ENCODE measurements at regions not wholly inside any gene's neighbourhood (a gene's known extent, or its start where the extent isn't known, plus 50 kb on each side); places are given as distances from the start of the nearest gene placed in this dataset.

- DNase-seq (ENCODE audit: extremely low spot score, insufficient read length, low read depth) (no peak), FAIRE-seq (no peak)
These were observed 221.2 kb upstream of the MAP3K7 start for GRCh38 chr6:90807791-90808701.

DNA sequence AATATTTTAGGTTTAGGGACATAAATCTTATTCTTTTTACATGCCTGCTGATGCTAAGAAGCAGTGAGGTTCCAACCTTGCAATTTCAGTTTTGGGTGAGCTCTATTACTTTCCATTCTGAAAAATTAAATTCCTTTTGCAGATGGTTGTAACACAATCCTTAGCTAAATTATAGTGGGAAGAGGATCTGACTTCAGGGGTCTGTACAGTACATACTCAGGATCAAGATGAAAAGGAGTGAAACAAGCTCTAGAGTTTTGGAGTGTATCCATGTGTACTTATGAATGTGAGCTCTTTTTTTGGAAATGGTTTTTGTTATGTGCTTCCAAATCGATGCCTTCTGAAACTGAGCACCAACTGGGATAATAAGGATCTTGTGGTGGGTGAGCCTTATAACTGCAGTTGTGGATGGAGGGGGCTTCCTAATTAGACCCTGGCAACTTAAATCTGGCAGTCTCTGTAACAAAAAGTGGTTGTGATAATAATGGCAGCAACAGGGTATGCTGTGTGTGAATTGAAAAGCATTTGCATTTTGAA lies 218.8 kb upstream of the MAP3K7 start:
- no peak for FAIRE-seq
- no peak for DNase-seq (ENCODE audit: extremely low spot score, insufficient read length, low read depth)

GRCh38 chr6:90803956-90804355 lies 217.1 kb upstream of the MAP3K7 start:
- FAIRE-seq (no peak), DNase-seq (ENCODE audit: extremely low spot score, insufficient read length, low read depth) (no peak)

- DNase-seq (ENCODE audit: extremely low spot score, insufficient read length, low read depth) (no peak), FAIRE-seq (no peak)
These were observed 208.2 kb upstream of the MAP3K7 start for GRCh38 chr6:90795078-90795477.

- DNase-seq (ENCODE audit: extremely low spot score, insufficient read length, low read depth) = no peak
- no peak for FAIRE-seq
These were observed 206.9 kb upstream of the MAP3K7 start for GRCh38 chr6:90793771-90794170.

DNA sequence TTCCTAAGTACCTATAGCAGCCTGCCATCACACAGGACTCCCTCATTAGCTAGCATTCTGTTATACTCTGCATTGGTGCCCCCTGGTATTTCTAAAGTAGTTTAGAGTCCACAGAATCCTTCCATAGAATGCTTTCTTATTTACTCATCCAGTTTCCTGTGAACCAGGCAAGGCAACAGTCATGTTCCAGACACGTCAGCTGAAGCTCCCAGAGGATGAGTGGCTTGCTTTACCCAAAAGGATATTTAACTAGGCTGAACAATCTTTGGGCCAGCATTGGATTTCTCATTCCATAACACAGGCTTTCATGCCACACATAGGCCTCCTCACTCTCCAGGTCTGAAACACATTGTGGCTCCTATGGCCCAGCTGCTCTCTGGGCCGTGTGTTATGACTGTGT lies 203.8 kb upstream of the MAP3K7 start:
- FAIRE-seq = no peak
- DNase-seq (ENCODE audit: extremely low spot score, insufficient read length, low read depth) = no peak

DNA sequence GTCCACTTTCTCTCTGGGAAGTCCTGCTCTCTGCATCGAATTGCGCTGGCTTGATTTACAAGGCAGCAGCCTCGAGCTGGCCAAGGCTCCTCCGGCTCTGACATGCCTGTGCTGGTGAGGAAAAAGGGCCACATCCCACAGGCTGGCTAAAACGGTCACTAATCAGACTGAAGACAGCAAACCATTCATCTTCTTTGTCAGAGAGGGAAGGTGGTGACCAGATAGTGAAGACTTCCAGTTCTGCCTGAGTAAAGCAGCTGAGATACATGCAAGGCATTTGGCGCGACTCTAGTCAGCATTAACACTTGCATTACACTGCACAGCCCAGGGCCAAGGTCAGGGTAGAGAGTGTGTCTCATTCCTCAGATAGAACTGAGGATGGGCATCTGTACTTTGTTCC lies 203.2 kb upstream of the MAP3K7 start:
- no peak for FAIRE-seq
- DNase-seq (ENCODE audit: extremely low spot score, insufficient read length, low read depth) = no peak

DNA sequence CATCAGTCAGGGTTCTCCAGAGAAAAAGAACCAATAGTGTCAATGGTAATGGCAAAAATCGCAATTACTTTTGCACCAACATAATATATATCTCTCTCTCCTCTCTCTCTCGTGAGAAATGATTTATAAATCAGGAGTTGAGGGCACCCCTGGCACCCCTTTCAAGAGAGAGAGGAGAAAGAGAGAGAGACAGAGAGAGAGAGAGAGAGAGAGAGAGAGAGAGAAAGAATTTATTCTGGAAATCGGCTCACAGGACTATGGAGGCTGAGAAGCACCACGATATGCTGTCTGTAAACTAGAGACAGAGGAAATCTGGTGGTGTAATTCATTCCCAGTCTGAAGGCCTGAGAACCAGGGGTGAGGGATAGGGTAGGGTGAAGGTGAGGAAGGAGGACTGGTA lies 201.9 kb upstream of the MAP3K7 start:
- no peak for FAIRE-seq
- DNase-seq (ENCODE audit: extremely low spot score, insufficient read length, low read depth) = no peak

GRCh38 chr6:90787446-90787845 lies 200.6 kb upstream of the MAP3K7 start:
- DNase-seq (ENCODE audit: extremely low spot score, insufficient read length, low read depth) = no peak

GRCh38 chr6:90780778-90781177 lies 193.9 kb upstream of the MAP3K7 start:
- FAIRE-seq = no peak
- DNase-seq (ENCODE audit: extremely low spot score, insufficient read length, low read depth) = no peak

More at GRCh38 chr6:90787446-90787845, 200.6 kb upstream of the MAP3K7 start:
- FAIRE-seq = no peak

- FAIRE-seq = no peak
- no peak for DNase-seq (ENCODE audit: extremely low spot score, insufficient read length, low read depth)
These were observed 193.3 kb upstream of the MAP3K7 start for GRCh38 chr6:90780141-90780540.

DNA sequence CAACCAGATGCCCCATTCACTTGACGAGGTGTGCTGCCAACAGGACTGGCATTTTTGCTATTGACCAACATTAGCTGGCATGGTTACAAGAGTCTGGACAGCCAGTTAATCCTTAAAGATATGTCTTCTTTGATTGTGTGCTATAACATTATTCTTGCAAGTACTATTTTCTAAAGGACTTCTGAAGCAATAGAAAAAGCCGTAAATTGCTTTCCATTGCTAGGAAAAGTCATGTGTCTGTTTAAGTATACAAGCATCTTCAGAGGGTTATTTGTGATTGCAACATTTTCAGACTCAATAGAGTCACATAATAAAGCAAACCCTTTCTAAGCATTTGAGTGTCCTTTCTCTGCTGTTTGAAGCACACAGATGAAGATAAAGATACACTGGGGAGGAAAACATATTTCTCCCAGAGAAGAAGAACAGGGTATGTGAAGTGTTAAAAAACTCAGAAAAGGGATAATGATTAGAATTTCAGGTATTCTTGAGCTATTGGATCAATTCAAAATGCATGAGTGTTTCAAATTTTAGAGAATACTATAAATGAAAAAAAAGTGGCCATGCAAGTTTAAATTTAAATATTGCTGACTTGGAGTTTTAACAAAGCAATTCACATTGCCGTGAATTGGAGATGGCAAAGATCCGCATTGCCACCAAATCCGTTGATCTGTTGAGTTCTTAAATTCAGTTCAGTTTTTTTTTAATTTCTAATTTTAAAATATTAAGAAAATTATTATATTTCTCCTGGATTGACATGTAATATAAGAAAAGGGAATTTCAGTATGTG lies 191.7 kb upstream of the MAP3K7 start:
- no peak for DNase-seq (ENCODE audit: extremely low spot score, insufficient read length, low read depth)
- FAIRE-seq = no peak

DNA sequence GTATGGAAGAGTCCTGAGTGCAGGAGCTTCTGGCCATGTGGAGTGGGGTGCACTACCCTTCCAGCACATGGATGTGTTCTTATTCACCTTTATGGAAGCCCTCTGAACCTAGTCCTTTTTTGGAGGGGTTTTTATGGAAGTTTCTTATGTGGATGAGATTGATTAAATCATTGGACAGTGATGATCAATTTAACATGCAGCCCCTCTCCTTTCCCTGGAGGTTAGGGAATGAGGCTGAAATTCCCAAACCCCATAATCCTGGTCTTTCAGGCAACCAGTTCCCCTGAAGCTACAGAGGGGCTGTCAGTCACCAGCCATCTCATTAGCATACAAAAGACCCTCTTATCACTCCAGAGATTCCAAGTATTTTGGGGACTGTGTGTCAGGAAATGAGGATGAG lies 183.9 kb upstream of the MAP3K7 start:
- DNase-seq (ENCODE audit: extremely low spot score, insufficient read length, low read depth) (no peak), FAIRE-seq (no peak)

GRCh38 chr6:90765895-90766294 lies 179.0 kb upstream of the MAP3K7 start:
- DNase-seq (ENCODE audit: extremely low spot score, insufficient read length, low read depth) = no peak

DNA sequence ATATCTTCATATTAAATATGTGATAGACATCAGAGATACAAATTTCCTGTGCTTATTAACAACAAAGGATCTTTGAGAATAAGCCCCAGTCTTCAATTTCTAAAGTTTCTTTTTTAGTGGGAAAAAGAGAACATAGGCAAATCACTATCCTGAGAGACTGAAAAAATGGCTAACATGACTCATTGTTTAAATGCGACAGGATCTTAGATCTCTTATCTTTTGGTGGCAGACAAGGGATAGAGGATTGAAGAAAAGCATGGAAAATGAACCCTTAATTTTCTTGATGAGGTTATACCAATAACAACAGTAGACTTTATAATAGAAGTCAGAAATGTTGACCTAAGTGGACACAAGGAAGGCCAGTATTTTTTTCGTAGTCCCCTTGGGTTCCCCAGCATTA lies 178.6 kb upstream of the MAP3K7 start:
- FAIRE-seq = no peak
- no peak for DNase-seq (ENCODE audit: extremely low spot score, insufficient read length, low read depth)

More at GRCh38 chr6:90765895-90766294, 179.0 kb upstream of the MAP3K7 start:
- no peak for FAIRE-seq

DNA sequence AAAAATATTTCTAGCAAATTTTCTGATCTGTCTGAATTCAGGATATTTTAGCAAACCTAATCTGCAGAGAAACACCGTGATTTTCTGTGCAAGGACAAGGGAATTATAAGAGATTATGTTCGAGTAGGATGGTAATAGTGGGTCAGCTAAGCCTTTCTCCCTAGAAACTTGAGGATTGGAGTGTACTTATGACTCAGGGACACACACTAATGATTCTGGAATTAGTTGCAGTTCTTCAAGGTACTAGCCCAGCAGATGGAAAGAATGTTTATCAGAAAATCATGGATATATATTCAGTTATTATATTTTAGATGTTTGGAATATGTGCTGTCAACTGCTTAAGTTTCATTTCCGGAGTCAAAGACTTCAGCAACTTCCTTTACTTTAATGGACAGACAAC lies 177.1 kb upstream of the MAP3K7 start:
- FAIRE-seq (no peak), DNase-seq (ENCODE audit: extremely low spot score, insufficient read length, low read depth) (no peak)

DNA sequence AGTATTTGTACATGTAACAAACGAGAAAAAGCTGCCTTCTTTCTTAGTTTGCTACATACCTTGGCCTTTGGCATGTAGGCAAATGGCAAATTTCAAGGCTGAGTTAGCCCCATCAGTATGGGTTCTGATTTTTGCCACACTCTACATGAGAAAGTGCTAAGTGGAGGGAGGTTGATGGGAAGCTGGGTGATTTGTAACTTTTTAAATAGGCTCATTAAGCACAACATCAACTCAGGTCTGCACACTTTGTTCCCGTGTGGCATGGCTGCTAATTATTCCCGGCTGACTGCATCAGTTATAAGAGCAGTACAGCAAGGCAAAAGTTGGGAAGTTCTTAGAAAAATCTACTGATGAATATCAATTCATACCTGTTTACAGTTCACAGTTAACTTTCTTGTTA lies 172.8 kb upstream of the MAP3K7 start:
- FAIRE-seq = no peak
- DNase-seq (ENCODE audit: extremely low spot score, insufficient read length, low read depth) = no peak

DNA sequence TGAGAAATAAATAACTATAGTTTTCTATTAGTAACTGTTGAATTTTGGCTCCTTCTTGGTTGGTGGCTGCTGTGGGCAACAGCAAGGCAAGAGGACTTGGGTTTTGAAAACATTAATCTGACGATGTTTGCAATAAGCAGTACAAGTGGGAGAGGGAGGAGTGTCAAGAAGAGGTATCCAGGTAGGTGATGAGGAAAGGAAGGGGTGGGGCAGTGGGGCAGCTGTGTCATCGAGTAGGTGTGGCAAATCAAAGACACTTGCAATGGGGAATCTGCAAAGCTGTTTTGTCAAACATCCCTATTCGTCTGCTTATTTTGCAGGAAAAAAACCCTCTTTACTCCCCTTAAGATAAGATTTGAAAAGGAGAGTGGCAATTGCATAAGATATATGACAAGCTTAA lies 171.9 kb upstream of the MAP3K7 start:
- FAIRE-seq (no peak), DNase-seq (ENCODE audit: extremely low spot score, insufficient read length, low read depth) (no peak)

GRCh38 chr6:90753820-90754643 lies 167.2 kb upstream of the MAP3K7 start:
- FAIRE-seq = no peak
- DNase-seq (ENCODE audit: extremely low spot score, insufficient read length, low read depth) = no peak

GRCh38 chr6:90739802-90740201 lies 152.9 kb upstream of the MAP3K7 start:
- no peak for DNase-seq (ENCODE audit: extremely low spot score, insufficient read length, low read depth)
- FAIRE-seq = no peak

Data from GM18507 (cell line).